Activated naive CD4-positive, alpha-beta T cell treated with anti-CD3 and anti-CD28 coated beads, Interleukin-2, amount 50 U/mL, for 72 hours (primary cell): ENCODE measurements at regions not wholly inside any gene's neighbourhood (a gene's known extent, or its start where the extent isn't known, plus 50 kb on each side); places are given as distances from the start of the nearest gene placed in this dataset.
A peak's percentile ranks its signal among the peaks of the same experiment; 100 is the strongest.

Experiments
- ATAC-seq, 2 donors: fragments of 150-1000 bp; cut with Tn5 transposase; 2 replicates each; pipeline ENCODE4 v1.10.0; 2021; ENCODE audit warnings: mild to moderate bottlenecking in 2 of 2, moderate library complexity in 2 of 2
- DNase-seq, 2 donors: peaks; one replicate each; pipeline ENCODE4 v3.0.0; 2021 to 2022; ENCODE audit warnings: low spot score in 2 of 2
- H3K27ac Mint-ChIP-seq, 2 donors: one replicate each; pipeline ENCODE4 v1.8.0; 2022; ENCODE audit warnings: mild to moderate bottlenecking in 2 of 2, mixed read lengths in 2 of 2
- H3K36me3 Mint-ChIP-seq, 2 donors: one replicate each; pipeline ENCODE4 v1.8.0; 2022; ENCODE audit warnings: mixed read lengths in 2 of 2
- H3K9me3 Mint-ChIP-seq, 2 donors: one replicate each; pipeline ENCODE4 v1.8.0; 2022; ENCODE audit warnings: mixed read lengths in 2 of 2

GRCh38 chr14:31939934-31940333, 137.2 kb upstream of the ARHGAP5 start:
- DNase-seq (no peak), ATAC-seq (no peak)
- Mint-ChIP-seq H3K9me3 (no peaks in the 10 kb centered on the region), H3K36me3 (no peaks in the 10 kb centered on the region), H3K27ac (no peak overlapping the region)

GRCh38 chr14:31941487-31941886, 135.6 kb upstream of the ARHGAP5 start:
- ATAC-seq, result no peak
- H3K27ac Mint-ChIP-seq, result no peak overlapping the region
- H3K9me3 Mint-ChIP-seq, result no peaks in the 10 kb centered on the region
- H3K36me3 Mint-ChIP-seq, result no peaks in the 10 kb centered on the region
- DNase-seq, result no peak

- ATAC-seq (no peak), DNase-seq (no peak)
- H3K27ac Mint-ChIP-seq, result no peak overlapping the region
These were observed 134.8 kb upstream of the ARHGAP5 start for GRCh38 chr14:31942166-31942841.

GRCh38 chr14:31943217-31943799, 133.8 kb upstream of the ARHGAP5 start:
- no peak for DNase-seq
- no peak overlapping the region for H3K27ac Mint-ChIP-seq
- no peaks in the 10 kb centered on the region for H3K9me3 Mint-ChIP-seq
- no peaks in the 10 kb centered on the region for H3K36me3 Mint-ChIP-seq
- ATAC-seq, result no peak

More at GRCh38 chr14:31942166-31942841, 134.8 kb upstream of the ARHGAP5 start:
- Mint-ChIP-seq H3K9me3 (no peaks in the 10 kb centered on the region), H3K36me3 (no peaks in the 10 kb centered on the region)

- DNase-seq (no peak), ATAC-seq (no peak)
- Mint-ChIP-seq H3K27ac (no peak overlapping the region), H3K9me3 (peaks cover 0 to 1% of the 10 kb centered on the region in 2 donors), H3K36me3 (no peaks in the 10 kb centered on the region)
These were observed 133.2 kb upstream of the ARHGAP5 start for GRCh38 chr14:31943861-31944255.

GRCh38 chr14:31944256-31945073, 132.6 kb upstream of the ARHGAP5 start:
- peaks cover 0 to 3% of the 10 kb centered on the region in 2 donors for H3K9me3 Mint-ChIP-seq
- H3K27ac Mint-ChIP-seq, result peak overlapping the region in 1 of 2 donors; percentile 6
- DNase-seq, result no peak
- no peaks in the 10 kb centered on the region for H3K36me3 Mint-ChIP-seq
- peak; percentile 13 to 47 for ATAC-seq

- ATAC-seq (peak; percentile 56 to 65), DNase-seq (no peak)
- Mint-ChIP-seq H3K36me3 (no peaks in the 10 kb centered on the region), H3K9me3 (peaks cover 0 to 3% of the 10 kb centered on the region in 2 donors), H3K27ac (peak overlapping the region in 1 of 2 donors; percentile 6)
These were observed 132.0 kb upstream of the ARHGAP5 start for GRCh38 chr14:31945074-31945613.

- ATAC-seq, result no peak
- peaks cover 0 to 3% of the 10 kb centered on the region in 2 donors for H3K9me3 Mint-ChIP-seq
- no peak overlapping the region for H3K27ac Mint-ChIP-seq
- DNase-seq, result no peak
- no peaks in the 10 kb centered on the region for H3K36me3 Mint-ChIP-seq
These were observed 131.4 kb upstream of the ARHGAP5 start for GRCh38 chr14:31945701-31946100.

- Mint-ChIP-seq H3K36me3 (no peaks in the 10 kb centered on the region), H3K9me3 (peaks cover 0 to 3% of the 10 kb centered on the region in 2 donors), H3K27ac (no peak overlapping the region)
- DNase-seq, result no peak
- no peak for ATAC-seq
These were observed 130.0 kb upstream of the ARHGAP5 start for GRCh38 chr14:31947076-31947475.

- Mint-ChIP-seq H3K36me3 (no peaks in the 10 kb centered on the region), H3K9me3 (peaks cover 0 to 3% of the 10 kb centered on the region in 2 donors), H3K27ac (no peak overlapping the region)
- no peak for DNase-seq
- peak in 1 of 2 donors; percentile 21 for ATAC-seq
These were observed 129.2 kb upstream of the ARHGAP5 start for GRCh38 chr14:31947680-31948595.

- Mint-ChIP-seq H3K9me3 (peaks cover 0 to 3% of the 10 kb centered on the region in 2 donors), H3K36me3 (no peaks in the 10 kb centered on the region), H3K27ac (no peak overlapping the region)
- no peak for DNase-seq
- no peak for ATAC-seq
These were observed 127.4 kb upstream of the ARHGAP5 start for GRCh38 chr14:31949709-31950108.

GRCh38 chr14:31950331-31950730, 126.8 kb upstream of the ARHGAP5 start:
- Mint-ChIP-seq H3K36me3 (no peaks in the 10 kb centered on the region), H3K27ac (peak overlapping the region in 1 of 2 donors; percentile 17), H3K9me3 (peaks cover 0 to 3% of the 10 kb centered on the region in 2 donors)
- DNase-seq (no peak), ATAC-seq (no peak)

GRCh38 chr14:31950764-31951637, 126.1 kb upstream of the ARHGAP5 start:
- H3K36me3 Mint-ChIP-seq, result no peaks in the 10 kb centered on the region
- ATAC-seq (no peak), DNase-seq (no peak)
- H3K27ac Mint-ChIP-seq, result no peak overlapping the region
- H3K9me3 Mint-ChIP-seq, result peaks cover 0 to 3% of the 10 kb centered on the region in 2 donors

- no peak for ATAC-seq
- no peak for DNase-seq
- peaks cover 0 to 3% of the 10 kb centered on the region in 2 donors for H3K9me3 Mint-ChIP-seq
- H3K36me3 Mint-ChIP-seq, result no peaks in the 10 kb centered on the region
- no peak overlapping the region for H3K27ac Mint-ChIP-seq
These were observed 125.5 kb upstream of the ARHGAP5 start for GRCh38 chr14:31951638-31951964.

GRCh38 chr14:31952573-31952972, 124.5 kb upstream of the ARHGAP5 start:
- ATAC-seq (no peak), DNase-seq (no peak)
- Mint-ChIP-seq H3K27ac (no peak overlapping the region), H3K36me3 (no peaks in the 10 kb centered on the region), H3K9me3 (peaks cover 0 to 3% of the 10 kb centered on the region in 2 donors)
